GM23338 (cell line): ENCODE measurements at regions not wholly inside any gene's neighbourhood (a gene's known extent, or its start where the extent isn't known, plus 50 kb on each side); places are given as distances from the start of the nearest gene placed in this dataset.

Source experiments
- ATAC-seq: fragments of 200-7000 bp; cut with Tn5 transposase; 3 replicates; pipeline ENCODE4 v1.9.1; 2020
- DNase-seq: peaks from one replicate; pipeline ENCODE4 v3.0.0-alpha.2; 2015; ENCODE audit warnings: low spot score
- H2AFZ ChIP-seq: fragments of 200-600 bp; sonication (generic); 2 replicates; pipeline ENCODE4 v1.8.0; 2016; ENCODE audit warnings: antibody characterized with exemption, mild to moderate bottlenecking, moderate library complexity
- H3F3A ChIP-seq: fragments of 200-600 bp; sonication (generic); replicated peaks from 2 replicates; pipeline ENCODE4 v1.8.0; 2017; ENCODE audit warnings: antibody characterized with exemption, mixed run types, low read depth
- H3K27ac ChIP-seq: fragments of 200-600 bp; sonication (generic); 2 replicates; pipeline ENCODE4 v1.6.1; 2016; ENCODE audit warnings: low read depth
- H3K27me3 ChIP-seq: fragments of 200-600 bp; sonication (generic); 2 replicates; pipeline ENCODE4 v1.8.0; 2016; ENCODE audit warnings: mild to moderate bottlenecking, mixed run types, moderate library complexity; ENCODE audit not compliant: insufficient read depth
- H3K36me3 ChIP-seq: fragments of 200-600 bp; sonication (generic); 2 replicates; pipeline ENCODE4 v1.8.0; 2016; ENCODE audit warnings: mild to moderate bottlenecking; ENCODE audit not compliant: insufficient read depth
- H3K4me1 ChIP-seq: fragments of 200-600 bp; sonication (generic); 2 replicates; pipeline ENCODE4 v1.8.0; 2016; ENCODE audit warnings: mild to moderate bottlenecking, moderate library complexity; ENCODE audit not compliant: insufficient read depth
- H3K4me2 ChIP-seq: fragments of 200-600 bp; sonication (generic); 2 replicates; pipeline ENCODE4 v1.7.1; 2017; ENCODE audit warnings: mixed run types
- H3K4me3 ChIP-seq: fragments of 200-600 bp; sonication (generic); 2 replicates; pipeline ENCODE4 v1.6.1; 2016; ENCODE audit warnings: mixed run types
- H3K79me2 ChIP-seq: fragments of 200-600 bp; sonication (generic); replicated peaks from 2 replicates; pipeline ENCODE4 v1.8.0; 2017; ENCODE audit warnings: mild to moderate bottlenecking; ENCODE audit not compliant: insufficient read depth
- H3K9me2 ChIP-seq: fragments of 200-600 bp; sonication (generic); 2 replicates; pipeline ENCODE4 v1.8.0; 2017; ENCODE audit not compliant: insufficient read depth
- H4K20me1 ChIP-seq: fragments of 200-600 bp; sonication (generic); replicated peaks from 2 replicates; pipeline ENCODE4 v1.8.0; 2017; ENCODE audit warnings: mild to moderate bottlenecking; ENCODE audit not compliant: insufficient read depth
- H3K27ac Mint-ChIP-seq: 2 replicates; pipeline ENCODE4 v1.8.0; 2020; ENCODE audit warnings: inconsistent platforms, mild to moderate bottlenecking, moderate library complexity, mixed read lengths
- H3K27me3 Mint-ChIP-seq: 3 replicates; pipeline ENCODE4 v1.8.0; 2022; ENCODE audit warnings: low read depth, mild to moderate bottlenecking, moderate library complexity, mixed read lengths, inconsistent platforms; ENCODE audit not compliant: insufficient read depth, poor library complexity
- H3K36me3 Mint-ChIP-seq: 3 replicates; pipeline ENCODE4 v1.8.0; 2021; ENCODE audit warnings: low read depth, mild to moderate bottlenecking, inconsistent platforms, moderate library complexity, mixed read lengths
- H3K4me1 Mint-ChIP-seq: 3 replicates; pipeline ENCODE4 v1.8.0; 2020; ENCODE audit warnings: mild to moderate bottlenecking, inconsistent platforms, mixed read lengths
- H3K4me3 Mint-ChIP-seq: 3 replicates; pipeline ENCODE4 v1.8.0; 2021; ENCODE audit warnings: moderate library complexity, mild to moderate bottlenecking, inconsistent platforms, mixed read lengths
- H3K9me3 Mint-ChIP-seq: 3 replicates; pipeline ENCODE4 v1.8.0; 2020; ENCODE audit warnings: moderate library complexity, mild to moderate bottlenecking, inconsistent platforms, mixed read lengths
- CREB1 ChIP-seq: fragments of 250-450 bp; sonication (Bioruptor Pico); IDR thresholded peaks from 2 replicates; pipeline ENCODE4 v1.5.0; 2020; ENCODE audit warnings: low read depth, mild to moderate bottlenecking, moderate library complexity
- ETS1 ChIP-seq: IDR thresholded peaks from 2 replicates; pipeline ENCODE4 v1.6.1; 2016; ENCODE audit warnings: antibody characterized with exemption
- EZH2phosphoT487 ChIP-seq: fragments of 200-600 bp; sonication (generic); IDR thresholded peaks from one replicate; pipeline ENCODE4 v1.8.1; 2018; ENCODE audit warnings: antibody characterized with exemption; ENCODE audit not compliant: unreplicated experiment
- JUNB ChIP-seq: IDR thresholded peaks from one replicate; pipeline ENCODE4 v1.6.1; 2016; ENCODE audit warnings: antibody characterized with exemption; ENCODE audit not compliant: unreplicated experiment
- NANOG ChIP-seq: IDR thresholded peaks from 2 replicates; pipeline ENCODE4 v1.6.1; 2016; ENCODE audit warnings: antibody characterized with exemption, borderline replicate concordance
- POLR2AphosphoS5 ChIP-seq: IDR thresholded peaks from 2 replicates; pipeline ENCODE4 v1.6.1; 2016; ENCODE audit warnings: antibody characterized with exemption, low read depth
- REST ChIP-seq: IDR thresholded peaks from one replicate; pipeline ENCODE4 v1.6.1; 2018; ENCODE audit warnings: antibody characterized with exemption; ENCODE audit not compliant: unreplicated experiment
- ZNF331 ChIP-seq: fragments of 250-450 bp; sonication (Bioruptor Pico); IDR thresholded peaks from 2 replicates; pipeline ENCODE4 v1.5.0; 2020; ENCODE audit warnings: low read depth, mild to moderate bottlenecking, moderate library complexity
- TF ChIP-seq, protein P1 (sequence below): fragments of 250-450 bp; sonication (Bioruptor Pico); IDR thresholded peaks from 2 replicates; pipeline ENCODE4 v1.5.0; 2020; ENCODE audit warnings: mild to moderate bottlenecking, moderate library complexity

DNA sequence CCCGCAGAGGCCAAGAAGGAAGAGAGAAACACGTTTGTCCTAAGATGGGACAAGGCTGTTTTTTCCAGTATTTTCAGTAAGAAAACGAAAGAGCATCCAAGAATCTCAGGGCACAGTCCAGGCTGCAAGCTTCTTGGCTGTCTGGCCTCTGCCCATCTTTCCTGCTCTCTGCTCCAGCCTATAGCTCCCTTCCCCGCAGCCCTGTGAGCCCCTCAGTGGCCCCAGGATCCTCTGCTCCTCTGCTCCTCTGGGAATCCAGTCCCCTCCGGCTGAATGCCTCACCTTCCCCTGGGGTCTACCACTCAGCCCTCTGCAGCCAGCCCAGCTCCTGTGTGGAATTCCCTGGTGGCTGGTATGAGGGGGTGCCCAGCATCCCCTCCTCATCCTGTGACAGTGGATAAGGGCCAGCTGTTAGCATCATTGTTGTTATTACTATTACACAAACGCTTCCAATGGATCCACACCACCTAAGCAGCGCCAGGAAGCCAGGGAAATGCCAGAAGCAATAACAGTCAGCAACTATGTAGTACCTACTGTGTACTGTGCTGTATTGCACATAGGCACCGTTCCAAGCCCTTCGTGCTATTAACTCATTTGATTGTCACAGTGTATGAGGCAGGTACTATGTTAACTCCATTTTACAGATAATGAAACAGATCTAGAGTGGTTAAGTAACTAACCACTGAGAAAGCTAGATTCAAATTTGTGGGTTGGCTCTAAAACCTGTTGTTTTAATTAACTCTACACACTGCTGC is 60.3 kb upstream of the PTPN1 start (continued):
- TF ChIP-seq NANOG, result no peak
- no peak for TF ChIP-seq ETS1
- TF ChIP-seq ZNF331 (CRISPR knock-in tag), result no peak
- no peak for TF ChIP-seq POLR2AphosphoS5
- no peak for TF ChIP-seq CREB1 (CRISPR knock-in tag)

DNA sequence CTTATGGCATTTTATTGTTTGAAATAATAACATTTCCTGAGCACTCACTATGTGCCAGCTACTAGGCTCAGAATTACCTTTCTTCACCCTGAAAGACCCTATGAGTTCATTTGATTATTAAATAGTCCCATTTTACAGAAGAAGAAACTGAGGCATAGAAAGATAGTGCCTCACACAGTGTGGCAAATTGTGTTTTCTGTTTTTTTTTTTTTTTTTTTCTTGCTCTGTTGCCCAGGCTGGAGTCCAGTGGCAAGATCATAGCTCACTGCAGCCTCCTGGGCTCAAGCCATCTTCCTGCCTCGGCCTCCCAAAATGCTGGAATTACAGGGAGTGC is 59.7 kb upstream of the PTPN1 start:
- no peak overlapping the region for H3K4me3 Mint-ChIP-seq
- Histone ChIP-seq H4K20me1 (no peaks in the 10 kb centered on the region), H2AFZ (no peak overlapping the region), H3K4me2 (no peak overlapping the region), H3K9me2 (no peaks in the 10 kb centered on the region), H3K27ac (no peak overlapping the region), H3K4me3 (no peak overlapping the region), H3K36me3 (no peaks in the 10 kb centered on the region), H3K4me1 (no peaks in the 10 kb centered on the region), H3F3A (no peaks in the 10 kb centered on the region), H3K79me2 (no peaks in the 10 kb centered on the region), H3K27me3 (no peaks in the 10 kb centered on the region)
- peaks cover 8% of the 10 kb centered on the region for H3K27me3 Mint-ChIP-seq
- no peaks in the 10 kb centered on the region for H3K9me3 Mint-ChIP-seq
- no peaks in the 10 kb centered on the region for H3K36me3 Mint-ChIP-seq
- H3K4me1 Mint-ChIP-seq, result peaks cover 14% of the 10 kb centered on the region; the same call in 2 of the 3 replicates
- ATAC-seq, result no peak
- H3K27ac Mint-ChIP-seq, result no peak overlapping the region
- DNase-seq, result no peak
- TF ChIP-seq, protein P1, sequence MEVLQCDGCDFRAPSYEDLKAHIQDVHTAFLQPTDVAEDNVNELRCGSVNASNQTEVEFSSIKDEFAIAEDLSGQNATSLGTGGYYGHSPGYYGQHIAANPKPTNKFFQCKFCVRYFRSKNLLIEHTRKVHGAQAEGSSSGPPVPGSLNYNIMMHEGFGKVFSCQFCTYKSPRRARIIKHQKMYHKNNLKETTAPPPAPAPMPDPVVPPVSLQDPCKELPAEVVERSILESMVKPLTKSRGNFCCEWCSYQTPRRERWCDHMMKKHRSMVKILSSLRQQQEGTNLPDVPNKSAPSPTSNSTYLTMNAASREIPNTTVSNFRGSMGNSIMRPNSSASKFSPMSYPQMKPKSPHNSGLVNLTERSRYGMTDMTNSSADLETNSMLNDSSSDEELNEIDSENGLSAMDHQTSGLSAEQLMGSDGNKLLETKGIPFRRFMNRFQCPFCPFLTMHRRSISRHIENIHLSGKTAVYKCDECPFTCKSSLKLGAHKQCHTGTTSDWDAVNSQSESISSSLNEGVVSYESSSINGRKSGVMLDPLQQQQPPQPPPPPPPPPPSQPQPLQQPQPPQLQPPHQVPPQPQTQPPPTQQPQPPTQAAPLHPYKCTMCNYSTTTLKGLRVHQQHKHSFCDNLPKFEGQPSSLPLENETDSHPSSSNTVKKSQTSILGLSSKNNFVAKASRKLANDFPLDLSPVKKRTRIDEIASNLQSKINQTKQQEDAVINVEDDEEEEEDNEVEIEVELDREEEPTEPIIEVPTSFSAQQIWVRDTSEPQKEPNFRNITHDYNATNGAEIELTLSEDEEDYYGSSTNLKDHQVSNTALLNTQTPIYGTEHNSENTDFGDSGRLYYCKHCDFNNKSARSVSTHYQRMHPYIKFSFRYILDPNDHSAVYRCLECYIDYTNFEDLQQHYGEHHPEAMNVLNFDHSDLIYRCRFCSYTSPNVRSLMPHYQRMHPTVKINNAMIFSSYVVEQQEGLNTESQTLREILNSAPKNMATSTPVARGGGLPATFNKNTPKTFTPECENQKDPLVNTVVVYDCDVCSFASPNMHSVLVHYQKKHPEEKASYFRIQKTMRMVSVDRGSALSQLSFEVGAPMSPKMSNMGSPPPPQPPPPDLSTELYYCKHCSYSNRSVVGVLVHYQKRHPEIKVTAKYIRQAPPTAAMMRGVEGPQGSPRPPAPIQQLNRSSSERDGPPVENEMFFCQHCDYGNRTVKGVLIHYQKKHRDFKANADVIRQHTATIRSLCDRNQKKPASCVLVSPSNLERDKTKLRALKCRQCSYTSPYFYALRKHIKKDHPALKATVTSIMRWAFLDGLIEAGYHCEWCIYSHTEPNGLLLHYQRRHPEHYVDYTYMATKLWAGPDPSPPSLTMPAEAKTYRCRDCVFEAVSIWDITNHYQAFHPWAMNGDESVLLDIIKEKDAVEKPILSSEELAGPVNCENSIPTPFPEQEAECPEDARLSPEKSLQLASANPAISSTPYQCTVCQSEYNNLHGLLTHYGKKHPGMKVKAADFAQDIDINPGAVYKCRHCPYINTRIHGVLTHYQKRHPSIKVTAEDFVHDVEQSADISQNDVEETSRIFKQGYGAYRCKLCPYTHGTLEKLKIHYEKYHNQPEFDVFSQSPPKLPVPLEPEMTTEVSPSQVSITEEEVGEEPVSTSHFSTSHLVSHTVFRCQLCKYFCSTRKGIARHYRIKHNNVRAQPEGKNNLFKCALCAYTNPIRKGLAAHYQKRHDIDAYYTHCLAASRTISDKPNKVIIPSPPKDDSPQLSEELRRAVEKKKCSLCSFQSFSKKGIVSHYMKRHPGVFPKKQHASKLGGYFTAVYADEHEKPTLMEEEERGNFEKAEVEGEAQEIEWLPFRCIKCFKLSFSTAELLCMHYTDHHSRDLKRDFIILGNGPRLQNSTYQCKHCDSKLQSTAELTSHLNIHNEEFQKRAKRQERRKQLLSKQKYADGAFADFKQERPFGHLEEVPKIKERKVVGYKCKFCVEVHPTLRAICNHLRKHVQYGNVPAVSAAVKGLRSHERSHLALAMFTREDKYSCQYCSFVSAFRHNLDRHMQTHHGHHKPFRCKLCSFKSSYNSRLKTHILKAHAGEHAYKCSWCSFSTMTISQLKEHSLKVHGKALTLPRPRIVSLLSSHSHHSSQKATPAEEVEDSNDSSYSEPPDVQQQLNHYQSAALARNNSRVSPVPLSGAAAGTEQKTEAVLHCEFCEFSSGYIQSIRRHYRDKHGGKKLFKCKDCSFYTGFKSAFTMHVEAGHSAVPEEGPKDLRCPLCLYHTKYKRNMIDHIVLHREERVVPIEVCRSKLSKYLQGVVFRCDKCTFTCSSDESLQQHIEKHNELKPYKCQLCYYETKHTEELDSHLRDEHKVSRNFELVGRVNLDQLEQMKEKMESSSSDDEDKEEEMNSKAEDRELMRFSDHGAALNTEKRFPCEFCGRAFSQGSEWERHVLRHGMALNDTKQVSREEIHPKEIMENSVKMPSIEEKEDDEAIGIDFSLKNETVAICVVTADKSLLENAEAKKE, result no peak
- TF ChIP-seq EZH2phosphoT487 (no peak), CREB1 (CRISPR knock-in tag) (no peak), JUNB (no peak), REST (no peak)
